Activated CD4-positive, alpha-beta T cell treated with anti-CD3 and anti-CD28 coated beads, Interleukin-2, Interleukin-6, amounts not matched to agents 100 ng/mL and 50 ng/mL, durations not matched to agents 16 hours and 8 hours (primary cell): ENCODE measurements at regions not wholly inside any gene's neighbourhood (a gene's known extent, or its start where the extent isn't known, plus 50 kb on each side); places are given as distances from the start of the nearest gene placed in this dataset.
"Not testable (repeated sequence)": the region's sequence is repeated elsewhere in the genome, so short reads cannot be mapped to it uniquely, and the experiment has no call there.

Experiments
- DNase-seq: peaks from one replicate; pipeline ENCODE4 v3.0.0-alpha.2; 2020

- no peak for DNase-seq
These were observed 77.0 kb downstream of the MRPL14 start for GRCh38 chr6:44049989-44050871.

- peak; percentile 54 for DNase-seq
These were observed 77.9 kb downstream of the MRPL14 start for GRCh38 chr6:44049163-44049988.

DNA sequence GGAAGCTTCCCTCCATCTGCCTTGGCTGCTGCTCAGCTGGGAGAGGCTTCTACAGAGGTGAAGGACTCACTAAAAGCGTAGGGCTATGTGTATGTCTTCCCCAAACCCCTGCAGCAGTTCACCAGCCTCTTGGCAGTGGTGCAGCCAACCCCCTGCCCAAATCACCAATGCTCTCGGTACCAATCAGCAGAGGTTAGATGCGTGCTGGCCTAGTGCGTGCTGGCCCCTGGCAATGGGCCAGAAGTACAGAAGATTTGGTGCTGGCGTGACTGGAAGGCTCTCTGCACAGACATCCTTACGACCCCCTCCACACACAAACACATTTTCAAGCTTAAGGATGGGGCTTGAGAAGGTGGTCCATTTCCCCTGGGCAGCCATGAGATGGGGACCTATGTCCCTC, 79.0 kb downstream of the MRPL14 start:
- DNase-seq = no peak

GRCh38 chr6:44047801-44048200, 79.5 kb downstream of the MRPL14 start:
- no peak for DNase-seq

DNA sequence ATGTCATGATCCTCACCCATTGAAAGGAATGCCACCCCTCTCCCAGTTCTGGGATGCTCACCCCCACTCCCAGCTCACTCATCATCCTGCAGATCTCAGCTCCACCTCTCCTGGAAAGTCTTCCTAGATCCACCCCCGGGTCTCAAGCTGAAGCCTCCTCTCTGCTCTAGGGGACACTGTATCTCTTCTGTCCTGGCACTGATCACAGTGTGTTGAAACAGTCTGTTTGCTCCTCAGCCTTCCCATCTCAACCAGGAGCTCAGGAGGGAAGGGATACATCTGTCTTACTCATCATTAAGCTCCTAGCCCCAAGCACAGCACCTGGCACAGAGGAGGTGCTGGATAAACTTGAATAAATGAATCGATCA, 80.1 kb downstream of the MRPL14 start:
- no peak for DNase-seq

DNA sequence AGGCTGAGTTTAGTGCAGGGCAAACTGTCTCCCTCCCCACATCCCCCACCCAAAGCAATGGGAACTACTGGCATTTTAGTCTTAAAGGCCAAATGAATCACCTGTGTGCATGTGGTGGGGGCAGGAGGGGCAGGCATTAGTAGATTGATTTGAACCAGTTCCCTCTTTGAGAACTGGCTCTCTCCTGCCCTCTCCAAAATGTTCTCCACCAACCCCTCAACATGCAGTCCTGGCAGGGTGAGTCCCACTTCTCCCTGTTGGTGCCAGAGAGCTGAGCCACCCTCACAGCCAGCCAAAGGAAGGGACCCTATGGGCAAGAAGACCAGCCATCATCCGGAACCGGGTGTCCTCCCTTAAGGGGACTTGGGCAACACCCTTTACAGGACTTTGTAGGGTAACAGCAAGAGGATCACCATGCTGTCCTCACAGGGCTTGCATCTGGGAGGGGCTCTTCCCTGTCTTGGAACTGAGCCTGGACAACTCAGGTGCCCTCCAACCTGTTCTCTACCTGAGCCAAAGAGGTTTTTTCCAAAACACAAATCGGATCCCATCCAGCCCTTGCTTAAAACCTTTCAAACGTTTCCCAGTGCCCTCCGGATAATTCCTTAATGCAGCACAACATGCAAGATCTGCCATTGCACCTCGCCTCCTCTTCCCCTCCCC, 80.6 kb downstream of the MRPL14 start:
- no peak for DNase-seq

GRCh38 chr6:44045672-44046015, 81.6 kb downstream of the MRPL14 start:
- no peak for DNase-seq

- DNase-seq = no peak
These were observed 82.1 kb downstream of the MRPL14 start for GRCh38 chr6:44044940-44045671.

- DNase-seq = no peak
These were observed 83.1 kb downstream of the MRPL14 start for GRCh38 chr6:44044154-44044539.

- DNase-seq = no peak
These were observed 83.6 kb downstream of the MRPL14 start for GRCh38 chr6:44043479-44044153.

DNA sequence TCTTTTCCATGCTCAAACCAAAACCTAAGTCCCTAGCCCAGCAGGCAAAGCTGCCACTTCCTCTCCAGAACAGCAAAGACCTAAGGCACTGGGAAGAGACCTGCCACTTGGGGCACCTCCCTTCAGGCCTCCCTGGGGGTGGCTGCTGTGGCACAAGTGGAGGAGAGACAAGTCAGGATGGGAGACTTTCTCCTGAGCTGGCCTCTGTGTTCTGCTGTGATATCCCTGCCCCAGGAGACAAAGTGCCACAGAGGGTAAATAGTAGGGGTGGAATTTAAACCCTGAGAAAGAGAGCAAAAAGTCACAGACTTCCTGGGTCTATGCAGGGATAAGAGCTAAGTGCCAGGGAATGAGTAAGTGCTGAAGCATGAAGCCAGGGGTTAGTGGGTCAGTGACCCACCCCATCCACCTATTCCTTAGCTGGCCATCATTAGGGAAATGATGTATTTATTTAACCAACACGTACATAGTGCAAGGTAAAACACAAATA, 84.2 kb downstream of the MRPL14 start:
- no peak for DNase-seq

GRCh38 chr6:44042261-44042988, 84.8 kb downstream of the MRPL14 start:
- no peak for DNase-seq

DNA sequence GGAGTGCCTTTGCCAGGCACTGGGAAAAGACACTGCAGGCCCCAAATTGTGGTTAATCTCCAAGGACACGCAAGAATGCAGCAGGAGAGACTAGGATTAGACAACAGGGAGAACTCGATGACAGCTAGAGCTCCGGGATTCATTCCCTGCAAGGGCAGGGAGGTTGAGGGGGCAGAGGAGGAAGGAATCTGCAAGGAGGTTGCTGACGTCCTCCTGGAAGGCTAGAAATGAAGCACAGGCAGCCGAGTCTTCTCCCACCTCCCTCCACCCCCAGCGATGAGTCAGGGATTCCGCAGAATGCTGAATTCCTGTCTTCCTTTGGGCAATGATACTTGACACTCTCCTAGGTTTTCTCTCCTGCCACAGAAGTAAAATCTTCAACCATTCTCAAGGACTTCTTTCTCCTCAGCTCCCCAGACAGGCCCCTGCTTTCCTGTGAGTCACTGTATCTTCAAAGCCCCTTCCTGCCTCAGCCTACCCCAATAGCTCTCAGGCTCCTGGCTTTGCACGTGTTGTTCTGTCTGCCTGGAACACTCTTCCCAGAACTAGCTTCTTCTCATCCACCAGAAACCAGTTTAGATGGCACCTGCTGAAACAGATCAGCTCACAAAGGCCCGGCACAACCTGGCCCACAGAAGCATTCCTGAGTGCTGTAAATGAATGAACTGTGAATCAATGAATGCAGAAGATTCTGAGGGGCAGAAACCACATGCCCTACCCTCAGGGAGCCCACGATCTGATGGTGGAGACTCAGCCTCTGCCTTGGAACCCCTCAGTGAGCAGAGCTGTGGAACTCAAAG, 85.6 kb downstream of the MRPL14 start:
- no peak for DNase-seq

GRCh38 chr6:44040786-44041185, 86.5 kb downstream of the MRPL14 start:
- no peak for DNase-seq

DNA sequence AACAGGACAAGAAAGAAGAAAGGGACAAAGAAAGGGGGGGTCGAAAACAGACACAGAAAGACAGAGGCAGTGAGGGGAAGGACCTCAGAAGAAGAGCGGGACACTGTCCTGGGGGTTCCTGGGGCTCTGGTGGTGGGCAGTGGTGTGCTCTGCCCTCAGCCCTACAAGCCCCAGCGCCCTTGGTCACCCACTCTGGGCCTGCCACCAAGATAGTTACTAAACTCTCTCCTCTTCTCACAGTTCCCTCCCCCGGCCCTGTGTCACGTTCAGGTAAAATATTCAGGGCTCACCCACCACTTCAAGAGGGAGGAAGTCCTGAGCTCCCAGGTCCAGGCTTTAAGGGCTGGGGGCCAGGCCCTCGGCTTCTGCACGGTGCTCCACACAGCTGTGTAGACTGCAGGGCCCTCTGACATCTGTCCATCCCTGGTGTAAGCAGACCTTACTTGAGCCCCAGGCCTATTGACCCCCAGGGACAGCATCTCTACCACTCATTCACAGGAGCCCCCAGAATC, 87.4 kb downstream of the MRPL14 start:
- no peak for DNase-seq

DNA sequence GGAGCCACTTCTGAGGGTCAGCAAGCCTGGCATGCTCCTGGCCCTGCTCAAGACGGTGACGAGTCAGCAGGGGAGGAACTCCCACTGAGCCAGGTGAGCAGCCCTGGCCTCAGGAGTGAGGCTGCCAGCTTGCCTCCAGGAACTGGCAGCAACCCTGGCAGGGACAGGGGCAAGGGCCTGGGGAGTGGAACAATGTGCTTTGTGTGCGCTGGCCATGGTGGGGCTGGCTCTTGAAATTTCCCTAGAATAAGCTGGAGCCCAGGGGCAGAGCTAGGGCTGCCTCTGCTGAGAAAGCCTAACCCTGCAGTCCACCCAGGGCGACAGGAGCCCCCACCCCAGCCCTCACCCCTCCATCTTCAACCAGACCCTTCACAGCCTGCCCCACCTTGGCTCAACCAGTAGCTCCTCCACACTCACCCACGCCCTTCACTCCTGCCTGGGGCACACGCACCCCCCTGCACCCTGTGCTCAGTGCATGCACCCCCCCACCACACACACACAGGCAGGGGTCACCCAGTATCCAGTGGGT, 88.0 kb downstream of the MRPL14 start:
- no peak for DNase-seq

GRCh38 chr6:44038543-44039065, 88.6 kb downstream of the MRPL14 start:
- DNase-seq = no peak

- DNase-seq = no peak
These were observed 89.3 kb downstream of the MRPL14 start for GRCh38 chr6:44037847-44038542.

DNA sequence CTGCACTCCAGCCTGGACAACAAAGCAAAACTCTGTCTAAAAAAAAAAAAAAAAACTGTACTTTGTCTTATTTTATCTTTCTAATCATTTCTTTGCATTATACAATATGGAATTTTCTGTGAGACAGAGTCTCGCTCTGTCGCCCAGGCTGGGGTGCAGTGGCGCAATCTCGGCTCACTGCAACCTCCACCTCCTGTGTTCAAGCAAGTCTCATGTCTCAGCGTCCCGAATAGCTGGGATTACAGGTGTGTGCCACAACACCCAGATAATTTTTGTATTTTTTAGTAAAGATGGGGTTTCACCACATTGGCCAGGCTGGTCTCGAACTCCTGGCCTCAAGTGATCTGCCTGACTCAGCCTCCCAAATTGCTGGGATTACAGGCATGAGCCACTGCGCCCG, 90.0 kb downstream of the MRPL14 start:
- not testable (repeated sequence) for DNase-seq
